Loucy (cell line): ENCODE measurements at regions not wholly inside any gene's neighbourhood (a gene's known extent, or its start where the extent isn't known, plus 50 kb on each side); places are given as distances from the start of the nearest gene placed in this dataset.
"Not testable (repeated sequence)": the region's sequence is repeated elsewhere in the genome, so short reads cannot be mapped to it uniquely, and the experiment has no call there.

ENCODE experiments used
- H2AFZ ChIP-seq: fragments of 200-600 bp; sonication (generic); 2 replicates; pipeline ENCODE4 v1.6.0; 2016; ENCODE audit warnings: antibody characterized with exemption, mild to moderate bottlenecking, low read length, moderate library complexity
- H3F3A ChIP-seq: fragments of 200-600 bp; 2 replicates; pipeline ENCODE4 v1.6.0; 2016; ENCODE audit warnings: antibody characterized with exemption, low read depth, mild to moderate bottlenecking
- H3K27me3 ChIP-seq: fragments of 200-600 bp; sonication (generic); 2 replicates; pipeline ENCODE4 v1.6.1; 2014; ENCODE audit warnings: low read length, mild to moderate bottlenecking; ENCODE audit not compliant: insufficient read depth, poor library complexity, severe bottlenecking
- H3K36me3 ChIP-seq: fragments of 200-600 bp; sonication (generic); 2 replicates; pipeline ENCODE4 v1.6.1; 2016; ENCODE audit warnings: low read length; ENCODE audit not compliant: insufficient read depth
- H3K4me1 ChIP-seq: fragments of 200-600 bp; sonication (generic); 2 replicates; pipeline ENCODE4 v1.5.1; 2014; ENCODE audit warnings: low read length, mild to moderate bottlenecking; ENCODE audit not compliant: insufficient read depth, poor library complexity, severe bottlenecking
- H3K4me2 ChIP-seq: fragments of 200-600 bp; sonication (generic); 2 replicates; pipeline ENCODE4 v1.6.0; 2014; ENCODE audit warnings: antibody characterized with exemption, low read length, low read depth, mild to moderate bottlenecking; ENCODE audit not compliant: poor library complexity, severe bottlenecking
- H3K4me3 ChIP-seq: fragments of 200-600 bp; sonication (generic); 2 replicates; pipeline ENCODE4 v1.5.1; 2014; ENCODE audit warnings: low read length, mild to moderate bottlenecking, mixed read lengths; ENCODE audit not compliant: poor library complexity, severe bottlenecking
- H3K79me2 ChIP-seq: fragments of 200-600 bp; sonication (generic); 2 replicates; pipeline ENCODE4 v1.6.1; 2014; ENCODE audit warnings: low read length; ENCODE audit not compliant: insufficient read depth
- H3K9ac ChIP-seq: fragments of 200-600 bp; sonication (generic); 2 replicates; pipeline ENCODE4 v1.6.0; 2014; ENCODE audit warnings: mild to moderate bottlenecking, low read depth, low read length, moderate library complexity; ENCODE audit not compliant: poor library complexity, severe bottlenecking
- H3K9me2 ChIP-seq: fragments of 200-600 bp; sonication (generic); replicated peaks from 2 replicates; pipeline ENCODE4 v1.6.1; 2016; ENCODE audit warnings: low read depth, low read length, mixed read lengths
- H3K9me3 ChIP-seq: fragments of 200-600 bp; sonication (generic); 2 replicates; pipeline ENCODE4 v1.6.1; 2014; ENCODE audit warnings: mild to moderate bottlenecking, antibody characterized with exemption, low read length, low read depth; ENCODE audit not compliant: insufficient read depth
- H4K20me1 ChIP-seq: fragments of 200-600 bp; sonication (generic); 2 replicates; pipeline ENCODE4 v1.6.0; 2014; ENCODE audit warnings: antibody characterized with exemption, low read length, mild to moderate bottlenecking; ENCODE audit not compliant: insufficient read depth, poor library complexity, severe bottlenecking

GRCh38 chr1:146666275-146666674, 271.8 kb upstream of the NBPF12 start:
- not testable (repeated sequence) for H3K9ac ChIP-seq, H3K36me3 ChIP-seq, H3K9me2 ChIP-seq, H2AFZ ChIP-seq, H3K4me1 ChIP-seq, H3K79me2 ChIP-seq, H3F3A ChIP-seq, H4K20me1 ChIP-seq, H3K4me2 ChIP-seq, H3K4me3 ChIP-seq, H3K9me3 ChIP-seq, H3K27me3 ChIP-seq

- H3K4me3 ChIP-seq, H3K9me3 ChIP-seq, H3K36me3 ChIP-seq, H3K4me2 ChIP-seq, H4K20me1 ChIP-seq, H3K27me3 ChIP-seq, H3K79me2 ChIP-seq, H2AFZ ChIP-seq, H3K9ac ChIP-seq, H3K4me1 ChIP-seq, H3K9me2 ChIP-seq, H3F3A ChIP-seq: not testable (repeated sequence)
Measured at GRCh38 chr1:146660242-146660641, 277.9 kb upstream of the NBPF12 start.

GRCh38 chr1:146656356-146657060, 281.6 kb upstream of the NBPF12 start:
- H3K9ac ChIP-seq, H3K4me3 ChIP-seq, H3K27me3 ChIP-seq, H2AFZ ChIP-seq, H3K9me2 ChIP-seq, H4K20me1 ChIP-seq, H3K36me3 ChIP-seq, H3K4me1 ChIP-seq, H3K79me2 ChIP-seq, H3K9me3 ChIP-seq, H3F3A ChIP-seq, H3K4me2 ChIP-seq: not testable (repeated sequence)

- not testable (repeated sequence) for H3K9me3 ChIP-seq, H3K4me2 ChIP-seq, H3K4me1 ChIP-seq, H3K9me2 ChIP-seq, H3K27me3 ChIP-seq, H3F3A ChIP-seq, H2AFZ ChIP-seq, H3K9ac ChIP-seq, H4K20me1 ChIP-seq, H3K36me3 ChIP-seq, H3K79me2 ChIP-seq, H3K4me3 ChIP-seq
Measured at GRCh38 chr1:146654763-146655162, 283.4 kb upstream of the NBPF12 start.

DNA sequence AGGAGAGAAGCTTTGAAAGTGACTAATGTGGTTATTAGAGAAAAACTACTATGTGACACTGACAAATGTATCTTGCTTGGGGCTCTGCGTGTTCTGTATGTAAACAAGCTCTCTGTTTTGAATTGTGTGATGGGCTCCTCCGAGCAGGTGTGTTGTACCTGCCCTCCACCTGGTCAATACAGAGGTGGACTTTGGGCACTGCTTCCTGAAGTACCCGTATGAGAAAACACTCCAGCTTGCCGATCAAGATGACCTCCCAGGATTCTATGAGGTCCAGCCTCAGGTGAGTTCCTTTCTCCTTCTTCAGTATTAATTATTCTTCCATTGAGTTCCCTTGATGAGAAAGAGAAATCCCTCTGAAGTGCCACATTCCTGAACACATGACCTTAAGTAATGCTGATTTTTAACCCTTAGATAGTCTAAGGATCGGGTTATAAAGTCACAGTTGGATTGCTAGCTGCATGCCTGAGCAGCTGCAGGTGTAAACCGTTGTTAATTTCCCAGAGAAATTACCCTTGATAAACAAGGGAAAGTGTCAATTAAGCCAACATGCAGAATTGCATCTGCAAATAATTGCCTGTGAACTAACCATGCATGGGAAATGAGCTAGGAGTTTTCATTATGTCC, 292.0 kb upstream of the NBPF12 start:
- H3K4me3 ChIP-seq, H3K27me3 ChIP-seq: not testable (repeated sequence)

GRCh38 chr1:146641534-146641933, 296.6 kb upstream of the NBPF12 start:
- not testable (repeated sequence) for H3K9me2 ChIP-seq, H3K36me3 ChIP-seq, H3K79me2 ChIP-seq, H3K4me3 ChIP-seq, H4K20me1 ChIP-seq, H3K9me3 ChIP-seq, H3K4me2 ChIP-seq, H3K9ac ChIP-seq, H3F3A ChIP-seq, H3K27me3 ChIP-seq, H2AFZ ChIP-seq, H3K4me1 ChIP-seq

More for the DNA sequence above, 292.0 kb upstream of the NBPF12 start:
- not testable (repeated sequence) for H3K36me3 ChIP-seq, H3K4me1 ChIP-seq, H3K9me3 ChIP-seq, H3F3A ChIP-seq, H2AFZ ChIP-seq, H3K79me2 ChIP-seq, H3K4me2 ChIP-seq, H3K9me2 ChIP-seq, H3K9ac ChIP-seq, H4K20me1 ChIP-seq

DNA sequence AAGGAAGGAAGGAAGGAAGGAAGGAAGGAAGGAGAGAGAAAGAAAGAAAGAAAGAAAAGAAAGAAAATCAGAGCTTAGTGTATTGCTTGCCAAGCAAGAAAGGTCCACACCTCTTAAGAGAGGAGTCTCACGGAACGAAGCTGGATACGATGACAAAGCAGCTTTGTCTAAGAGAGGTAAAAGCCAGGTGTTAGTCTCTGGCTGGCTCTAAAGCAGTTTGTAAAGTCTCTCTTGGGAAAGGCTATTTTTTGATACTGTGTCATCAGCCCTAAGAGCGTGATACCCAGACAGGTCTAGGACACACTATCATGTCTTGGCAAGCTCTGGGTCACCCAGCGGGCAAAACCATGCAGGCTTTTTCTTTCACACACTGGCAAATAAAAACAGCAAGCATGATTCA, 297.5 kb upstream of the NBPF12 start:
- not testable (repeated sequence) for H3K9me2 ChIP-seq, H3K4me2 ChIP-seq, H3K36me3 ChIP-seq, H4K20me1 ChIP-seq, H2AFZ ChIP-seq, H3K79me2 ChIP-seq, H3K4me1 ChIP-seq, H3K4me3 ChIP-seq, H3K27me3 ChIP-seq, H3K9me3 ChIP-seq, H3K9ac ChIP-seq, H3F3A ChIP-seq
